ENCODE measurements at regions not wholly inside any gene's neighbourhood (a gene's known extent, or its start where the extent isn't known, plus 50 kb on each side); places are given as distances from the start of the nearest gene placed in this dataset.

- TF ChIP-seq BACH2 (CRISPR knock-in tag; IDR thresholded peaks at IDR 0.05; ENCODE audit: borderline replicate concordance) = no peak
- no peak for TF ChIP-seq OSR1 (CRISPR knock-in tag; IDR thresholded peaks at IDR 0.05)
- TF ChIP-seq ZNF8 (CRISPR knock-in tag; IDR thresholded peaks at IDR 0.05) = no peak
These were observed 93.9 kb upstream of the KCNA3 start for GRCh38 chr1:110768605-110769004.

GRCh38 chr1:110766336-110766647, 91.6 kb upstream of the KCNA3 start:
- ATAC-seq = no peak
- TF ChIP-seq PATZ1 (CRISPR knock-in tag; IDR thresholded peaks at IDR 0.05; ENCODE audit: borderline replicate concordance) (no peak), TSHZ2 (CRISPR knock-in tag; IDR thresholded peaks at IDR 0.05) (no peak), ZFP3 (CRISPR knock-in tag; IDR thresholded peaks at IDR 0.05) (no peak), ZNF70 (CRISPR knock-in tag; IDR thresholded peaks at IDR 0.05) (no peak), PPARA (CRISPR knock-in tag; IDR thresholded peaks at IDR 0.05; ENCODE audit: borderline replicate concordance) (no peak), TOX (CRISPR knock-in tag; IDR thresholded peaks at IDR 0.05; ENCODE audit: borderline replicate concordance) (no peak), ISL1 (CRISPR knock-in tag; IDR thresholded peaks at IDR 0.05) (no peak), CREB5 (CRISPR knock-in tag; IDR thresholded peaks at IDR 0.05; ENCODE audit: low read depth) (no peak), ZNF8 (CRISPR knock-in tag; IDR thresholded peaks at IDR 0.05) (no peak), ARNTL (CRISPR knock-in tag; IDR thresholded peaks at IDR 0.05; ENCODE audit: borderline replicate concordance, low read depth) (no peak), CSDC2 (CRISPR knock-in tag; IDR thresholded peaks at IDR 0.05) (no peak), ZNF565 (CRISPR knock-in tag; conservative IDR thresholded peaks at IDR 0.05; ENCODE audit: low read depth) (no peak), POU6F1 (CRISPR knock-in tag; IDR thresholded peaks at IDR 0.05; ENCODE audit: borderline replicate concordance, low read depth) (no peak), CSRNP3 (CRISPR knock-in tag; IDR thresholded peaks at IDR 0.05) (no peak), TCF4 (CRISPR knock-in tag; IDR thresholded peaks at IDR 0.05; ENCODE audit: borderline replicate concordance) (no peak), RARB (CRISPR knock-in tag; IDR thresholded peaks at IDR 0.05) (no peak), OSR1 (CRISPR knock-in tag; IDR thresholded peaks at IDR 0.05) (no peak), ZFP30 (CRISPR knock-in tag; IDR thresholded peaks at IDR 0.05) (no peak), ZC3H10 (CRISPR knock-in tag; IDR thresholded peaks at IDR 0.05) (no peak)

More at GRCh38 chr1:110768605-110769004, 93.9 kb upstream of the KCNA3 start:
- no peak for ATAC-seq

GRCh38 chr1:110765640-110766335, 91.0 kb upstream of the KCNA3 start:
- peak; percentile 80 for ATAC-seq
- TF ChIP-seq TSHZ2 (CRISPR knock-in tag; IDR thresholded peaks at IDR 0.05) = no peak

All from SK-N-SH treated with all-trans-retinoic acid at 6 μM for 48 hours (cell line).